ENCODE measurements at regions not wholly inside any gene's neighbourhood (a gene's known extent, or its start where the extent isn't known, plus 50 kb on each side); places are given as distances from the start of the nearest gene placed in this dataset.
"Not testable (repeated sequence)": the region's sequence is repeated elsewhere in the genome, so short reads cannot be mapped to it uniquely, and the experiment has no call there.

DNA sequence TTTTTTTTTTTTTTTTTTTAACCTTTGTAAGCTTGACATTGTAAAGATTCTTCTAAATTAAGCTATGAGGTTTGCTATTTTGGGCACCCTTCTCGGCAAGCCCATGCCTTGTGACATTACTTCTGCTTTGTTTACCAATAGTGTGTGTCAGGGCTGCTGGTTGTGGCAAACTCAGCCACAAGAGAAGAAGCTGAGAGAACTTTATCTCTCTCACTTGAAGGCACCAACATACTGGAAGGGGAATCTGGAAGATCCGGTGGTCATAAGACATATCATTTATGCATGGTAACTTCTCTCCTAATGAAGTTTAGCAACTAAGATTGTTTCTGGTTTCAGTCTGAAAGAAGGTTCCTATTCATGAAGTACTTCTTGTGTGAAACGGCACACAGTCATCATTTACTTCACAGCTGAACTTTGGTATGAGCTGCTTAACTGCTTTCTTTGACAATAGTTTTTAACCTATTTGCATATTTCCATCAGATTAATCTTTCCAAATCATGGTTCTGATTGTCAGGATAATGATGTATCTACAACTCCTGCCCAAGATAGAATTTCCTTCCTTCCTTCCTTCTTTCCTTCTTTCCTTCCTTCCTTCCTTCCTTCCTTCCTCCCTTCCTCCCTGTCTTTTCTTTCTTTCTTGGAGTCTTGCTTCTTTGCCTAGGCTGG lies 189.3 kb downstream of the NFKBIZ start:
- no peak overlapping the region for H3K27ac Mint-ChIP-seq (ENCODE audit: unreplicated experiment)
- intact Hi-C loops (cut with micrococcal nuclease; ENCODE audit: unreplicated experiment) = no loop called here
- no peak for DNase-seq
- TF ChIP-seq, protein P1, sequence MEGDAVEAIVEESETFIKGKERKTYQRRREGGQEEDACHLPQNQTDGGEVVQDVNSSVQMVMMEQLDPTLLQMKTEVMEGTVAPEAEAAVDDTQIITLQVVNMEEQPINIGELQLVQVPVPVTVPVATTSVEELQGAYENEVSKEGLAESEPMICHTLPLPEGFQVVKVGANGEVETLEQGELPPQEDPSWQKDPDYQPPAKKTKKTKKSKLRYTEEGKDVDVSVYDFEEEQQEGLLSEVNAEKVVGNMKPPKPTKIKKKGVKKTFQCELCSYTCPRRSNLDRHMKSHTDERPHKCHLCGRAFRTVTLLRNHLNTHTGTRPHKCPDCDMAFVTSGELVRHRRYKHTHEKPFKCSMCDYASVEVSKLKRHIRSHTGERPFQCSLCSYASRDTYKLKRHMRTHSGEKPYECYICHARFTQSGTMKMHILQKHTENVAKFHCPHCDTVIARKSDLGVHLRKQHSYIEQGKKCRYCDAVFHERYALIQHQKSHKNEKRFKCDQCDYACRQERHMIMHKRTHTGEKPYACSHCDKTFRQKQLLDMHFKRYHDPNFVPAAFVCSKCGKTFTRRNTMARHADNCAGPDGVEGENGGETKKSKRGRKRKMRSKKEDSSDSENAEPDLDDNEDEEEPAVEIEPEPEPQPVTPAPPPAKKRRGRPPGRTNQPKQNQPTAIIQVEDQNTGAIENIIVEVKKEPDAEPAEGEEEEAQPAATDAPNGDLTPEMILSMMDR (IDR thresholded peaks at IDR 0.05; ENCODE audit: insufficient read depth in 1 of 2, low read depth in 1 of 2, low read length in 1 of 2, severe bottlenecking in 1 of 2, unreplicated experiment in 1 of 2) = no peak
- no peaks in the 10 kb centered on the region for H3K9me3 ChIP-seq
- no TSS peak for BruUV-seq (replicated peaks)
- no peaks in the 10 kb centered on the region for H3K27me3 Mint-ChIP-seq (ENCODE audit: insufficient read depth, unreplicated experiment)
- no peaks in the 10 kb centered on the region for H3K36me3 Mint-ChIP-seq (ENCODE audit: insufficient read depth, unreplicated experiment)
- ChIA-PET POLR2A (no interaction called here), CTCF (no interaction called here)
- H3K27me3 ChIP-seq (replicated peaks; ENCODE audit: control insufficient read depth, insufficient read depth, low read length) = no peaks in the 10 kb centered on the region
- no peak overlapping the region for H3K4me3 ChIP-seq (ENCODE audit: low read depth, low read length)
- H3K4me3 Mint-ChIP-seq (ENCODE audit: unreplicated experiment) = no peak overlapping the region
- H3K36me3 ChIP-seq (ENCODE audit: control insufficient read depth, insufficient read depth, low read length) = no peaks in the 10 kb centered on the region
- H3K4me1 ChIP-seq = no peaks in the 10 kb centered on the region
- no peaks in the 10 kb centered on the region for H3K4me1 Mint-ChIP-seq (ENCODE audit: low read depth, unreplicated experiment)
- H3K9me3 Mint-ChIP-seq (ENCODE audit: unreplicated experiment) = peaks cover 21% of the 10 kb centered on the region

DNA sequence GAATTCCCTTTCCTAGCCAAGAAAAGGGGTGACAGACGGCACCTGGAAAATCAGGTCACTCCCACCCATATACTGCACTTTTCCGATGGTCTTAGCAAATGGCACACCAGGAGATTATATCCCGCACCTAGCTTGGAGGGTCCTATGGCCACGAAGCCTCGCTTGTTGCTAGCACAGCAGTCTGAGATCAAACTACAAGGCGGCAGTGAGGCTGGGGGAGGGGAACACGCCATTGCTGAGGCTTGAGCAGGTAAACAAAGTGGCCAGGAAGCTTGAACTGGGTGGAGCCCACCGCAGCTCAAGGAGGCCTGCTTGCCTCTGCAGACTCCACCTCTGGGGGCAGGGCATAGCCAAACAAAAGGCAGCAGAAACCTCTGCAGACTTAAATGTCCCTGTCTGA lies 190.8 kb downstream of the NFKBIZ start:
- BruUV-seq (replicated peaks); H3K4me3 ChIP-seq (ENCODE audit: low read depth, low read length); H3K27ac Mint-ChIP-seq (ENCODE audit: unreplicated experiment); H3K36me3 ChIP-seq (ENCODE audit: control insufficient read depth, insufficient read depth, low read length); CTCF ChIA-PET; H3K4me1 Mint-ChIP-seq (ENCODE audit: low read depth, unreplicated experiment); H3K4me3 Mint-ChIP-seq (ENCODE audit: unreplicated experiment); POLR2A ChIA-PET; H3K4me1 ChIP-seq; H3K27me3 Mint-ChIP-seq (ENCODE audit: insufficient read depth, unreplicated experiment); intact Hi-C loops (cut with micrococcal nuclease; ENCODE audit: unreplicated experiment); H3K36me3 Mint-ChIP-seq (ENCODE audit: insufficient read depth, unreplicated experiment); H3K27me3 ChIP-seq (replicated peaks; ENCODE audit: control insufficient read depth, insufficient read depth, low read length); H3K9me3 ChIP-seq; DNase-seq: not testable (repeated sequence)
- peaks cover 21% of the 10 kb centered on the region for H3K9me3 Mint-ChIP-seq (ENCODE audit: unreplicated experiment)

DNA sequence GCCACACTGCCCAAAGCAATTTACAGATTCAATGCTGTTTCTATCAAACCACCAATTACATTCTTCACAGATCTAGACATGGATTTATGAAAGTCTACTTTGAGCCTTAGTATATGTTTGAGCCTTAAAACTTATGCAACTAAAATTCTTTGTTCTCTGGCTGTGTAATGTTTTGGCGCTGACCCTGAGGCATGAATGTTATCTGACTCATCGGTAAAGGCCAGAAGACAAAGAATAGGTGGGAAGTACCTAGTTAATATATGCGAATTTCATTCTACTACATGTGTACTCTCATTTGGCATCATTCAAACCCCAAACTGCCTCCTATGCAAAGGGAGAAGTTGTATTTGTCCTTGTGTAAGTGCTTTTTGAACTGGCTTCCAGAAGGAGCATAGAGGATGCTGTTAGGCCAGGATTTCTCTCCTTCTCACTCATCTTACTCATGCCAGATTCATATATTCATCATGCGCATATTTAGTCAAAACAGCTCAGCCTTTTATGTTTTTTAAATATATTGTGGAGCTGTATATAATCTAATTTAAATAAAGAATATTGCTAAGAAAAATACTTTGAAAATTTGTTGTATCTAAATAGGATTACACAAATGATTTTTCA lies 204.2 kb downstream of the NFKBIZ start:
- no TSS peak for BruUV-seq (replicated peaks)
- H3K36me3 Mint-ChIP-seq (ENCODE audit: insufficient read depth, unreplicated experiment) = no peaks in the 10 kb centered on the region
- Histone ChIP-seq H3K4me3 (ENCODE audit: low read depth, low read length) (no peak overlapping the region), H3K27me3 (replicated peaks; ENCODE audit: control insufficient read depth, insufficient read depth, low read length) (no peaks in the 10 kb centered on the region), H3K4me1 (no peaks in the 10 kb centered on the region), H3K36me3 (ENCODE audit: control insufficient read depth, insufficient read depth, low read length) (no peaks in the 10 kb centered on the region), H3K9me3 (0 out of 2 replicates have a peak, but pooled peaks cover 2% of the 10 kb centered on the region)
- TF ChIP-seq, protein P1 (IDR thresholded peaks at IDR 0.05; ENCODE audit: insufficient read depth in 1 of 2, low read depth in 1 of 2, low read length in 1 of 2, severe bottlenecking in 1 of 2, unreplicated experiment in 1 of 2) = no peak
- intact Hi-C loops (cut with micrococcal nuclease; ENCODE audit: unreplicated experiment) = no loop called here
- H3K4me3 Mint-ChIP-seq (ENCODE audit: unreplicated experiment) = no peak overlapping the region
- no peaks in the 10 kb centered on the region for H3K27me3 Mint-ChIP-seq (ENCODE audit: insufficient read depth, unreplicated experiment)
- peaks cover 9% of the 10 kb centered on the region for H3K9me3 Mint-ChIP-seq (ENCODE audit: unreplicated experiment)
- DNase-seq = no peak
- no peaks in the 10 kb centered on the region for H3K4me1 Mint-ChIP-seq (ENCODE audit: low read depth, unreplicated experiment)
- ChIA-PET CTCF (no interaction called here), POLR2A (no interaction called here)
- no peak overlapping the region for H3K27ac Mint-ChIP-seq (ENCODE audit: unreplicated experiment)

Measured in Caco-2 (cell line).